Hepatocyte (in vitro differentiated cells): ENCODE measurements at regions not wholly inside any gene's neighbourhood (a gene's known extent, or its start where the extent isn't known, plus 50 kb on each side); places are given as distances from the start of the nearest gene placed in this dataset.

Experiments used
- DNase-seq: peaks from one replicate; pipeline ENCODE4 v3.0.0-alpha.2; 2016; ENCODE audit warnings: low spot score
- H2AFZ ChIP-seq: fragments of 200-600 bp; sonication (generic); 2 replicates; pipeline ENCODE4 v1.6.0; 2016; ENCODE audit warnings: antibody characterized with exemption, mild to moderate bottlenecking
- H3K27ac ChIP-seq: fragments of 200-600 bp; sonication (generic); 2 replicates; pipeline ENCODE4 v1.5.1; 2016; ENCODE audit warnings: mild to moderate bottlenecking
- H3K27me3 ChIP-seq: fragments of 200-600 bp; sonication (generic); 2 replicates; pipeline ENCODE4 v1.6.1; 2016
- H3K36me3 ChIP-seq: fragments of 200-600 bp; sonication (generic); replicated peaks from 2 replicates; pipeline ENCODE4 v1.5.1; 2016; ENCODE audit warnings: low read depth; ENCODE audit not compliant: insufficient read depth
- H3K4me1 ChIP-seq: fragments of 200-600 bp; sonication (generic); 2 replicates; pipeline ENCODE4 v1.5.1; 2016; ENCODE audit warnings: mild to moderate bottlenecking, moderate library complexity; ENCODE audit not compliant: insufficient read depth
- H3K4me2 ChIP-seq: fragments of 200-600 bp; sonication (generic); 2 replicates; pipeline ENCODE4 v1.6.0; 2016
- H3K4me3 ChIP-seq: fragments of 200-600 bp; sonication (generic); 2 replicates; pipeline ENCODE4 v1.5.1; 2016; ENCODE audit warnings: mild to moderate bottlenecking
- H3K79me2 ChIP-seq: fragments of 200-600 bp; sonication (generic); 2 replicates; pipeline ENCODE4 v1.6.0; 2017; ENCODE audit warnings: mild to moderate bottlenecking
- H3K9me2 ChIP-seq: fragments of 200-600 bp; sonication (generic); replicated peaks from 2 replicates; pipeline ENCODE4 v1.6.0; 2017; ENCODE audit warnings: mild to moderate bottlenecking; ENCODE audit not compliant: insufficient read depth
- H3K9me3 ChIP-seq: fragments of 200-600 bp; sonication (generic); 2 replicates; pipeline ENCODE4 v1.5.1; 2016; ENCODE audit warnings: low read depth, mild to moderate bottlenecking
- H4K20me1 ChIP-seq: fragments of 200-600 bp; sonication (generic); 2 replicates; pipeline ENCODE4 v1.6.0; 2016; ENCODE audit warnings: mild to moderate bottlenecking; ENCODE audit not compliant: insufficient read depth, poor library complexity, severe bottlenecking
- CTCF ChIP-seq: fragments of 200-600 bp; sonication (generic); IDR thresholded peaks from 2 replicates; pipeline ENCODE4 v1.5.1; 2016; ENCODE audit warnings: antibody characterized with exemption, mild to moderate bottlenecking; ENCODE audit not compliant: poor library complexity
- EZH2 ChIP-seq: fragments of 200-600 bp; sonication (generic); IDR thresholded peaks from 2 replicates; pipeline ENCODE4 v1.6.1; 2016; ENCODE audit warnings: antibody characterized with exemption, mild to moderate bottlenecking, borderline replicate concordance
- EZH2phosphoT487 ChIP-seq: fragments of 200-600 bp; sonication (generic); IDR thresholded peaks from one replicate; pipeline ENCODE4 v1.6.1; 2018; ENCODE audit warnings: antibody characterized with exemption, mild to moderate bottlenecking, low read depth, moderate library complexity; ENCODE audit not compliant: unreplicated experiment, severe bottlenecking
- WGBS: methylation state at CpG from one replicate; pipeline ENCODE4 v1.1.6; 2016; ENCODE audit warnings: low lambda C conversion rate; ENCODE audit errors: missing lambda C conversion rate; 5-methylcytosine and 5-hydroxymethylcytosine counted together

DNA sequence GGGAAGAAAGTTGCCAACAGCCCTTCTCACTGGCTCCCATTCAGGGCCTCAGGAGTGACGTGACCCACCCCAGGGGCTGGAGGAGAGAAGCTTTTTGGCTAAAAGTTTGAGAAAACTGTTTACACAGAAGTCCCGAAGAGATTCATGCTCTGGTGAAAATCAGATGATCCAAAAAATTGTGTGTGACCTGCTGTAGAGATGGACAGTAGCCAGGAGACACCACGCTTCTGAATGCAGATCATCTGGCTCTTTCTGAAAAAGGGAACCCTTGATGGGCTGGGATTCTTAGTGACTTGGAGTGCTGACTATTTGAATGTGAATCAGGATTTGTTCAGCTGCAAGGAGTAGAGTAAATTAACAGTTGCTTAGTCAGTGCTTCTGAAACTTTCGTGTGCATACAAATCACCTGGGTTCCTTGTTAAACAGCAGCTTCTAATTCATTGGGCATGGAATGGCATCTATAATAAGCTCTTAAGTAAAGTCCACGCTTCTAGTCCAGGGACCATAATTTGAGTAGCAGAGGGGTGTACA, 265.1 kb downstream of the PREX1 start:
- no peak overlapping the region for H3K4me2 ChIP-seq
- no peak for DNase-seq

GRCh38 chr20:48558906-48559305, 268.9 kb downstream of the PREX1 start:
- H3K4me2 ChIP-seq, result no peak overlapping the region

More for the DNA sequence above, 265.1 kb downstream of the PREX1 start:
- Histone ChIP-seq H3K4me1 (peaks cover 7% of the 10 kb centered on the region), H3K36me3 (no peaks in the 10 kb centered on the region), H3K9me2 (no peaks in the 10 kb centered on the region), H2AFZ (no peak overlapping the region), H3K27me3 (no peaks in the 10 kb centered on the region), H3K4me3 (no peak overlapping the region), H3K27ac (no peak overlapping the region), H3K9me3 (no peaks in the 10 kb centered on the region), H3K79me2 (no peaks in the 10 kb centered on the region), H4K20me1 (no peaks in the 10 kb centered on the region)
- WGBS, result 88% methylated on average over 5 of the region's 5 CpGs
- TF ChIP-seq CTCF, result no peak
- TF ChIP-seq EZH2phosphoT487, result no peak
- TF ChIP-seq EZH2, result no peak

DNA sequence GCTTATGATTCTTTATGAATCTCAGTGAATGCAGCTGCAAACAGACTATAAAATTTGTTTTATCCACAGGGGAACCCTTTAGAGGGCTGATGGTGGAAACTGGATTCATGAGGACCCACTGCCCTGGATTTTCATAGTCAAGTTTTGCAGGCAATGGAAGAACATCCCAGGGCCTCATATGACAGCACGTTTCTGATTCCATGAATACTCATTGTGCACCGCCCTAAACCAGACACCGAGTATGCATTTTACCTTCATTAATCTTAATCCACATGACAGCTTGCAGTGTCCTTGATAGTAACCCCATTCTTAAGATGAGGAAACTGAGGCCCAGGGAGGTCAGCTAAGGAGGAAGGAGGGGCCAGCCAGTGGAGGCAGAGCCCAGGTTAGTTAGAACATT, 270.4 kb downstream of the PREX1 start:
- Histone ChIP-seq H3K27me3 (no peaks in the 10 kb centered on the region), H3K27ac (no peak overlapping the region), H3K9me3 (no peaks in the 10 kb centered on the region), H3K36me3 (no peaks in the 10 kb centered on the region), H2AFZ (no peak overlapping the region), H3K4me3 (no peak overlapping the region), H3K4me1 (peaks cover 7% of the 10 kb centered on the region), H3K9me2 (no peaks in the 10 kb centered on the region), H3K4me2 (no peak overlapping the region), H4K20me1 (no peaks in the 10 kb centered on the region), H3K79me2 (no peaks in the 10 kb centered on the region)
- TF ChIP-seq CTCF (no peak), EZH2 (no peak), EZH2phosphoT487 (no peak)
- DNase-seq, result no peak
- WGBS, result 88% methylated on average over 3 of the region's 3 CpGs

More at GRCh38 chr20:48558906-48559305, 268.9 kb downstream of the PREX1 start:
- TF ChIP-seq CTCF, result no peak
- TF ChIP-seq EZH2, result no peak
- no peak for TF ChIP-seq EZH2phosphoT487
- peak overlapping the region; percentile 49 for H3K27ac ChIP-seq
- H3K79me2 ChIP-seq, result no peaks in the 10 kb centered on the region
- no peaks in the 10 kb centered on the region for H4K20me1 ChIP-seq
- H3K4me1 ChIP-seq, result peaks cover 7% of the 10 kb centered on the region
- H3K4me3 ChIP-seq, result no peak overlapping the region
- H3K27me3 ChIP-seq, result no peaks in the 10 kb centered on the region
- DNase-seq, result no peak
- H2AFZ ChIP-seq, result no peak overlapping the region
- no peaks in the 10 kb centered on the region for H3K9me2 ChIP-seq
- no peaks in the 10 kb centered on the region for H3K36me3 ChIP-seq
- WGBS, result 47% methylated on average over 4 of the region's 4 CpGs
- no peaks in the 10 kb centered on the region for H3K9me3 ChIP-seq
